MM.1S (cell line): ENCODE measurements at regions not wholly inside any gene's neighbourhood (a gene's known extent, or its start where the extent isn't known, plus 50 kb on each side); places are given as distances from the start of the nearest gene placed in this dataset.

ENCODE experiments used
- DNase-seq: peaks from one replicate; pipeline ENCODE4 v3.0.0-alpha.2; 2015
- H2AFZ ChIP-seq: fragments of 300-600 bp; sonication (generic); 2 replicates; pipeline ENCODE4 v1.6.0; 2016; ENCODE audit warnings: antibody characterized with exemption, low read length
- H3F3A ChIP-seq: fragments of 300-600 bp; sonication (generic); 2 replicates; pipeline ENCODE4 v1.6.1; 2016; ENCODE audit warnings: mild to moderate bottlenecking, antibody characterized with exemption, low read length, moderate library complexity, mixed read lengths; ENCODE audit not compliant: insufficient read depth
- H3K27ac ChIP-seq: fragments of 300-600 bp; sonication (generic); 2 replicates; pipeline ENCODE4 v1.5.1; 2016; ENCODE audit warnings: mild to moderate bottlenecking, low read length
- H3K27me3 ChIP-seq: fragments of 300-600 bp; sonication (generic); replicated peaks from 2 replicates; pipeline ENCODE4 v1.6.0; 2016; ENCODE audit warnings: low read length; ENCODE audit not compliant: insufficient read depth
- H3K36me3 ChIP-seq: fragments of 300-600 bp; sonication (generic); replicated peaks from 2 replicates; pipeline ENCODE4 v1.6.1; 2016; ENCODE audit warnings: mild to moderate bottlenecking, low read length, mixed read lengths; ENCODE audit not compliant: insufficient read depth
- H3K4me1 ChIP-seq: fragments of 300-600 bp; sonication (generic); 2 replicates; pipeline ENCODE4 v1.6.1; 2016; ENCODE audit warnings: low read length, mixed read lengths
- H3K4me2 ChIP-seq: fragments of 300-600 bp; sonication (generic); 2 replicates; pipeline ENCODE4 v1.6.0; 2016; ENCODE audit warnings: low read depth, low read length
- H3K4me3 ChIP-seq: fragments of 300-600 bp; sonication (generic); 2 replicates; pipeline ENCODE4 v1.5.1; 2016; ENCODE audit warnings: low read length, mixed read lengths
- H3K79me2 ChIP-seq: fragments of 300-600 bp; sonication (generic); 2 replicates; pipeline ENCODE4 v1.6.1; 2016; ENCODE audit warnings: mixed run types, low read length, mixed read lengths
- H3K9ac ChIP-seq: fragments of 300-600 bp; sonication (generic); 2 replicates; pipeline ENCODE4 v1.6.1; 2016; ENCODE audit warnings: low read length, mixed read lengths
- H3K9me2 ChIP-seq: fragments of 300-600 bp; sonication (generic); replicated peaks from 2 replicates; pipeline ENCODE4 v1.6.1; 2016; ENCODE audit warnings: mild to moderate bottlenecking, low read length, mixed read lengths; ENCODE audit not compliant: insufficient read depth
- H3K9me3 ChIP-seq: fragments of 300-600 bp; sonication (generic); replicated peaks from 2 replicates; pipeline ENCODE4 v1.6.1; 2016; ENCODE audit warnings: mild to moderate bottlenecking, low read length, mixed read lengths; ENCODE audit not compliant: insufficient read depth
- H4K20me1 ChIP-seq: fragments of 300-600 bp; sonication (generic); 2 replicates; pipeline ENCODE4 v1.6.1; 2016; ENCODE audit warnings: mild to moderate bottlenecking, low read length, moderate library complexity, mixed read lengths; ENCODE audit not compliant: insufficient read depth
- EZH2 ChIP-seq: fragments of 300-600 bp; sonication (generic); optimal IDR thresholded peaks from 2 replicates; pipeline ENCODE3; 2017; ENCODE audit warnings: low read depth, mild to moderate bottlenecking, antibody characterized with exemption, low read length, mixed read lengths
- EZH2phosphoT487 ChIP-seq: fragments of 300-600 bp; sonication (generic); IDR thresholded peaks from 2 replicates; pipeline ENCODE4 v1.6.1; 2018; ENCODE audit warnings: antibody characterized with exemption, low read length
- TF ChIP-seq, protein P1 (sequence below): fragments of 300-600 bp; sonication (generic); IDR thresholded peaks from 2 replicates; pipeline ENCODE4 v1.5.1; 2016; ENCODE audit warnings: antibody characterized with exemption, low read length, mixed read lengths

DNA sequence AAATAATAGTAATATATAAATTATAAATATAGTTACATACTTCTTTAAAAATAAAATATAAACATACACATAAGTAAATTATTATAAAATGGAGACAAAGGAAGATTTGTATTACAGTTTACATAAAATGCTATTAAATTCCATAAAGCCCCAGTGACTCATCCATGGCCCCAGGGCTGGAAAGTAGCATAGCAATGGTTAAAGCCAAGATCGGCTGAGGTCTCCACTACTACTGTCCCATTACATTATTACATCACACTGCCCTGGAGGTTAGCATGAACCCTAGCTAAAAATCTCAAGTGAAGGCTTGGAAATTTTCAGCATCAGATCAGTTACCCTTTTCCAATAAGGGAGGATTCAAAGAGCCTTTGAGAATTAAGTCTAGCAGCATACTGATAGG lies 936.2 kb downstream of the DSC3 start:
- Histone ChIP-seq H2AFZ (no peak overlapping the region), H3K9me3 (no peaks in the 10 kb centered on the region), H3K9me2 (no peaks in the 10 kb centered on the region), H3K4me3 (no peak overlapping the region), H3K79me2 (no peaks in the 10 kb centered on the region), H3K27ac (no peak overlapping the region), H3K36me3 (no peaks in the 10 kb centered on the region), H3K9ac (no peak overlapping the region), H3F3A (no peaks in the 10 kb centered on the region), H3K4me1 (no peaks in the 10 kb centered on the region), H3K4me2 (no peak overlapping the region), H3K27me3 (no peaks in the 10 kb centered on the region), H4K20me1 (no peaks in the 10 kb centered on the region)
- DNase-seq, result no peak
- TF ChIP-seq, protein P1, sequence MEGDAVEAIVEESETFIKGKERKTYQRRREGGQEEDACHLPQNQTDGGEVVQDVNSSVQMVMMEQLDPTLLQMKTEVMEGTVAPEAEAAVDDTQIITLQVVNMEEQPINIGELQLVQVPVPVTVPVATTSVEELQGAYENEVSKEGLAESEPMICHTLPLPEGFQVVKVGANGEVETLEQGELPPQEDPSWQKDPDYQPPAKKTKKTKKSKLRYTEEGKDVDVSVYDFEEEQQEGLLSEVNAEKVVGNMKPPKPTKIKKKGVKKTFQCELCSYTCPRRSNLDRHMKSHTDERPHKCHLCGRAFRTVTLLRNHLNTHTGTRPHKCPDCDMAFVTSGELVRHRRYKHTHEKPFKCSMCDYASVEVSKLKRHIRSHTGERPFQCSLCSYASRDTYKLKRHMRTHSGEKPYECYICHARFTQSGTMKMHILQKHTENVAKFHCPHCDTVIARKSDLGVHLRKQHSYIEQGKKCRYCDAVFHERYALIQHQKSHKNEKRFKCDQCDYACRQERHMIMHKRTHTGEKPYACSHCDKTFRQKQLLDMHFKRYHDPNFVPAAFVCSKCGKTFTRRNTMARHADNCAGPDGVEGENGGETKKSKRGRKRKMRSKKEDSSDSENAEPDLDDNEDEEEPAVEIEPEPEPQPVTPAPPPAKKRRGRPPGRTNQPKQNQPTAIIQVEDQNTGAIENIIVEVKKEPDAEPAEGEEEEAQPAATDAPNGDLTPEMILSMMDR, result no peak
- TF ChIP-seq EZH2phosphoT487, result no peak
- no peak for TF ChIP-seq EZH2

DNA sequence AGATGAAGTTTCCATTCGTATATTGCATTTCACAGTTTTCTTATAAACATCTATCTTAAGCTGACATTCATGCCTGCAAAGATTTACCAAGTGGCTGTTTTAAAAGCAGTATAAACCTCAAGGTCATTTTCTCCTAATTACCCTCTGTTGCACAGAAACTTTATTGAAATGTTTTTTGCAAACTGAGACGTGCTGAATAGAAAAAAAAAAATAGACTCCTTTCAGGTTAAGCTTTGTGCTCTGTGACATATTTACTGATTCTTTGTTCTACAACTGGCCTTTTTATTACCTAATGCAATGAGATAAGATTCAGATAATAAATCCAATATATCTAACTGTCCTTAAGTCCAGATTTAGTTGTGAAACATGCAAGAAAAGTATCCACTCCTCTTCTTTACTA lies 938.7 kb downstream of the DSC3 start:
- H3K27ac ChIP-seq, result no peak overlapping the region
- H3K36me3 ChIP-seq, result no peaks in the 10 kb centered on the region
- H3K9ac ChIP-seq, result no peak overlapping the region
- no peak overlapping the region for H3K4me2 ChIP-seq
- no peak overlapping the region for H3K4me3 ChIP-seq
- no peaks in the 10 kb centered on the region for H3K4me1 ChIP-seq
- H3K27me3 ChIP-seq, result no peaks in the 10 kb centered on the region
- no peaks in the 10 kb centered on the region for H3F3A ChIP-seq
- no peaks in the 10 kb centered on the region for H3K9me3 ChIP-seq
- no peak overlapping the region for H2AFZ ChIP-seq
- no peaks in the 10 kb centered on the region for H3K9me2 ChIP-seq
- H3K79me2 ChIP-seq, result no peaks in the 10 kb centered on the region
- H4K20me1 ChIP-seq, result no peaks in the 10 kb centered on the region
- TF ChIP-seq EZH2, result no peak
- no peak for TF ChIP-seq EZH2phosphoT487
- TF ChIP-seq, protein P1, result no peak
- DNase-seq, result no peak

DNA sequence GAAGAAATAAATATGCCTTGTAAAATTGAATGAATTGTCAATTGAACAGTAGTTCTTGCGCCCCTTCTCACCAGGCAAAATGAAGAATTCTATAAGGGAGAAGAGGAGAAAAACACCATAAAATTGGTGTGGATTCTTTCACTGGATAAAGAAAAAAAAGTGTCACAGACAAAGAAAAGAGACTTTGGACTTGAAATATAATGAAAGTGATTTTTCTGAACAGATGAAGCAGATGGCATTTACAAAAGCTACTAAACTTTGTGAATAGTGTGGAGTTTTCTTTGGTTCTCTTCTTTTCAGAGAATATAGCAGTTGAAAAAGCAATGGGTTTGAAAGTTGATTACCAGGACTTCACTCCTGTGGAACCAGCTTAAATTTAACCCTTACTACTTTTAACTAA lies 945.7 kb downstream of the DSC3 start:
- H3K4me1 ChIP-seq, result no peaks in the 10 kb centered on the region
- H3K4me3 ChIP-seq, result no peak overlapping the region
- H3K9me2 ChIP-seq, result no peaks in the 10 kb centered on the region
- no peaks in the 10 kb centered on the region for H3K79me2 ChIP-seq
- TF ChIP-seq, protein P1, result no peak
- TF ChIP-seq EZH2phosphoT487 (no peak), EZH2 (no peak)
- H3K27ac ChIP-seq, result no peak overlapping the region
- H3K4me2 ChIP-seq, result no peak overlapping the region
- no peaks in the 10 kb centered on the region for H3K36me3 ChIP-seq
- no peak overlapping the region for H3K9ac ChIP-seq
- no peaks in the 10 kb centered on the region for H4K20me1 ChIP-seq
- no peak overlapping the region for H2AFZ ChIP-seq
- H3F3A ChIP-seq, result no peaks in the 10 kb centered on the region
- H3K9me3 ChIP-seq, result no peaks in the 10 kb centered on the region
- no peak for DNase-seq
- no peaks in the 10 kb centered on the region for H3K27me3 ChIP-seq
